ENCODE measurements at regions not wholly inside any gene's neighbourhood (a gene's known extent, or its start where the extent isn't known, plus 50 kb on each side); places are given as distances from the start of the nearest gene placed in this dataset.

GRCh38 chr12:127153996-127154395 is 1113.0 kb upstream of the TMEM132C start:
- Histone ChIP-seq H2AFZ (ENCODE audit: low read length) (no peak overlapping the region), H3K79me2 (ENCODE audit: control insufficient read depth in 1 of 2, insufficient read depth in 2 of 2, low read length in 2 of 2) (no peaks in the 10 kb centered on the region), H3K27ac (ENCODE audit: low read depth, low read length) (no peak overlapping the region), H3K14ac (ENCODE audit: insufficient read length) (no peak overlapping the region), H4K20me1 (replicated peaks in 1 of 2; ENCODE audit: control insufficient read depth in 1 of 2, insufficient read depth in 2 of 2, low read length in 2 of 2) (no peaks in the 10 kb centered on the region), H3K4me1 (replicated peaks in 1 of 4; ENCODE audit: control insufficient read depth in 3 of 4, insufficient read depth in 4 of 4, low read length in 3 of 4) (peaks cover 2 to 9% (median 4%) of the 10 kb centered on the region in 4 experiments; a peak in 4 of 7 replicates), H2BK12ac (ENCODE audit: low read depth, low read length) (no peak overlapping the region), H3K4ac (replicated peaks; ENCODE audit: insufficient read length, low read depth, low read length) (no peak overlapping the region), H3K9me3 (ENCODE audit: insufficient read depth in 2 of 2, low read depth in 1 of 2, low read length in 1 of 2) (no peaks in the 10 kb centered on the region), H2AK5ac (ENCODE audit: low read depth, low read length) (no peak overlapping the region), H2BK20ac (ENCODE audit: low read length) (no peak overlapping the region), H3K4me2 (ENCODE audit: insufficient read depth in 1 of 2, low read depth in 2 of 2, low read length in 2 of 2) (no peak overlapping the region), H4K91ac (replicated peaks; ENCODE audit: insufficient read length, low read length) (no peak overlapping the region), H3K36me3 (ENCODE audit: control insufficient read depth in 2 of 4, insufficient read depth in 4 of 4, low read length in 3 of 4) (no peaks in the 10 kb centered on the region), H3K27me3 (replicated peaks in 1 of 4; ENCODE audit: control insufficient read depth in 3 of 4, extremely low read depth in 1 of 4, insufficient read depth in 3 of 4, low read length in 3 of 4) (no peaks in the 10 kb centered on the region), H2BK120ac (replicated peaks; ENCODE audit: low read depth, low read length) (no peak overlapping the region), H4K8ac (ENCODE audit: extremely low read depth, insufficient read depth, low read length) (no peak overlapping the region), H3K18ac (ENCODE audit: extremely low read depth, low read length) (no peak overlapping the region), H3K79me1 (ENCODE audit: low read depth, low read length) (no peaks in the 10 kb centered on the region), H4K5ac (ENCODE audit: insufficient read length, low read depth, low read length) (no peak overlapping the region), H2BK15ac (ENCODE audit: low read length) (no peak overlapping the region), H3K23ac (ENCODE audit: insufficient read length) (no peak overlapping the region), H3K56ac (replicated peaks; ENCODE audit: insufficient read length, low read depth, low read length) (no peak overlapping the region), H3K9ac (replicated peaks in 1 of 4; ENCODE audit: extremely low read depth in 1 of 4, low read depth in 3 of 4, low read length in 3 of 4) (no peak overlapping the region), H3K23me2 (ENCODE audit: low read depth, low read length) (no peaks in the 10 kb centered on the region; the same call in 1 of the 2 replicates), H3K4me3 (ENCODE audit: extremely low read depth in 1 of 4, insufficient read depth in 2 of 4, low read depth in 3 of 4, low read length in 4 of 4) (no peak overlapping the region), H2BK5ac (ENCODE audit: low read depth, low read length) (no peak overlapping the region)
- ChIA-PET POLR2A (ENCODE audit: partially characterized antibody) (no interaction called here), CTCF (ENCODE audit: partially characterized antibody) (no interaction called here)
- FAIRE-seq = no peak
- no peak for DNase-seq (ENCODE audit: low read depth in 1 of 2, low spot score in 2 of 2)
- TF ChIP-seq CTCF (IDR thresholded peaks at IDR 0.05; ENCODE audit: control extremely low read depth in 1 of 3, insufficient read depth in 1 of 3, low read depth in 1 of 3, low read length in 3 of 3) = no peak
- TF ChIP-seq TAF1 (IDR thresholded peaks at IDR 0.05; ENCODE audit: low read depth, low read length) = no peak
- no peak for TF ChIP-seq JUND (IDR thresholded peaks at IDR 0.05; ENCODE audit: low read length)
- TF ChIP-seq SP4 (IDR thresholded peaks at IDR 0.05; ENCODE audit: low read length) = no peak
- WGBS, 2 experiments (ENCODE audit: extremely low coverage in 1 of 2, insufficient coverage in 1 of 2, insufficient read length in 1 of 2, insufficient replicate concordance in 2 of 2, low coverage in 1 of 2, low lambda C conversion rate in 2 of 2, missing lambda C conversion rate in 1 of 2) = 93% methylated on average over 14 of the region's 15 CpGs; no CpG with 5 or more reads in 1 of the 2 experiments
